Tongue (tissue), 1 donor: ENCODE measurements at regions not wholly inside any gene's neighbourhood (a gene's known extent, or its start where the extent isn't known, plus 50 kb on each side); places are given as distances from the start of the nearest gene placed in this dataset.
"Not testable (repeated sequence)": the region's sequence is repeated elsewhere in the genome, so short reads cannot be mapped to it uniquely, and the experiment has no call there.

Source experiments
- DNase-seq: peaks from one replicate; pipeline ENCODE4 v3.0.0-alpha.2; 2015

DNA sequence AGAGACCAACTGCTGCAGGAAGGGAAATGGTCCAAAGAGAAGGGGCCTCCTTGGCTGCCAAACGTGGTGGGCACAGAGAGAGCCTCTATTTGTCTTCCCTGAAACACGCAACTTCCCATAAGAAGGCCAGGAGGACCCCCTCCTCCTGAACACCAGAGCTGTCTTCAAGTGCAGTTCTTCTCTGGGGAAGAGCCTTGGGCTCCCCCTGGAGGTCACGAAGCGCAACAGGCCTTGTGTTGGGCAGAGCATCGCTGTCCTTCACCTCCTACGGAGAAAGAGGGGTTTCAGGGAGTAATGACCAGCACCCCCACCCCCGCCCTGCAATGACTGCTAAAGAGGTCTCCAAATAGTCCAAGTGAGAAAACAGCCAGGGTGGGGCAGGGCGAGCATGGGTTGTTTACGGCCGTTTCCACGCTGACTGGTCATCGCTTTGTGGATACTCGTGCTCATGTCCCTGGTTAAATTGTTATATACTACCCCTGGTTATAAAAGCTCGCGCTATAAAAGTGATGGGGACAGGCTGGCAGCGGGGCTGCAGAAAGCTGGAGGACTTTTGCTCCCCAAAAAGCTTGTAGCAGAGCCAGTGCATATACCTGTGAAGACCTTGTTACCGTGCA lies 397.5 kb upstream of the ATP10A start:
- DNase-seq: peak; percentile 66

DNA sequence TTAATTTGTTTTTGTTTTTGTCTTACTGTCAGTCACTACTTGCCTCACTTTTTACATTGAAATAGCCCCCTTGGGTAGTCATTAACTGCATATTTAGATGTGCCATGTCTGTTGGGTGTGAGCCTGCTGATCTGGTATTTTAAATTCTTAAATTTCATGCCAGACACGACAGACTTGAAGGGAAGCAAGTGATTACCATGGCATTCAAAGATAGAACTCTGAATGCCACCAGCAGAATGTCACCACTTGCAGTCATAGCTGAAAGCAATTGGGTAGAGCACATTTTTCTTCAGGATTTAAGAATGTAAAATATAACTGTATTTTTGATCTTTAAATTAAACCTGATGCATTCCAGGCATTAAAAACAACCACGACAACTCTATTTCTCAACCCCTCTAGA lies 396.5 kb upstream of the ATP10A start:
- DNase-seq: no peak

DNA sequence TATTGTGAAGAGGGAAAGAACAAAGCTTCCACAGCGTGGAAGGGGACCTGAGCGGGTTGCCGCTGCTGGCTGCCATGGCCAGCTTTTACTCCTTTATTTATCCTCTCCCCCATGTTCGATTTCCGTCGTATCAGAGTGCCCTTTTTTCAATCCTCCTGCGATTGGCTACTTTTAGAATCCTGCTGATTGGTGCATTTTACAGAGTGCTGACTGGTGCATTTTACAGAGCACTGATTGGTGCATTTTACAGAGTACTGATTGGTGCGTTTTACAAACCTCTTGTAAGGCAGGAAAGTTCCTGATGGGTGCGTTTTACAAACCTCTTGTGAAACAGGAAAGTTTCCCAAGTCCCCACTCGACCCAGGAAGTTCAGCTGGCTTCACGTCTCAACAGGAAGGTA lies 381.7 kb upstream of the ATP10A start:
- DNase-seq: not testable (repeated sequence)

DNA sequence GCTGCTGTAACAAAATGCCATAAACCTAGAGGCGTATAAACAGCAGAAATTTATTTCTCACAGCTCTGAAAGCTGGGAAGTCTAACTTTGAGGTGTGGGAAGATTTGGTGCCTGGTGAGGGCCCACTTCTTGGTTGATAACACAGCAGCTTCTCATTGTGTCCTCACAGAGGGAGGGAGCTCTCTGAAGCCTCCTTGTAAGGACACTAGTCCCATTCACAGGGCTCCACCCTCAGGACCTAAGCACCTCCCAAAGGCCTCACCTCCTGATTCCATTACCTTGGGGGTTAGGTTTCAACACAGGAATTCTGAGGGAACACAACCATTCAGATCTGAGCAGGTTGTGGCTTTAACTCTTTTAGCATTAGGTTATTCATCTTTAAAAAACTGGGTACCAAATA lies 380.3 kb upstream of the ATP10A start:
- DNase-seq: no peak

DNA sequence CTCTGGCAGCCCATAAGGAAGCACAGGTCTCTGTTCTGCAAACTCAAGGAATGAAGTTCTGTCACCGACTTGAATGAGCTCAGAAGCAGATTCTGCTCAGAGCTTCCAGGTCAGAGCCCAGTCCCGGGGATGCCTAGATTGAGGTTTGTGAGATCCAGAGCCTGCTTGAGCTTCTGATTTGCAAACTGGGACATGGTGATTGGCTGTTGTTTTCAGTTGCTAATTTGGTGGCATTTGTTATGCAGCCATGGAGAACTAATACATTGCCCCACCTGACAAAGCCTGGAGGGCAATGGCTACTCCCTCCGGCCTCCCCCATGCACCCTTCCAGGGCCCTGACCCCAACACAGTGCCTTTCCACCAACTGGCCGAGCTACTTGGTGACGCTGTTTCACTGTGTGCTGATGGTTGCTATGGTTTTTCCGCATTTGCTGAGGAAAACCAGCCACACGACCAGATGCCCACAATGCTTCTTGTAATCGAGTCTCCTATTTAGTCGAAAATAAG lies 379.5 kb upstream of the ATP10A start:
- no peak for DNase-seq

DNA sequence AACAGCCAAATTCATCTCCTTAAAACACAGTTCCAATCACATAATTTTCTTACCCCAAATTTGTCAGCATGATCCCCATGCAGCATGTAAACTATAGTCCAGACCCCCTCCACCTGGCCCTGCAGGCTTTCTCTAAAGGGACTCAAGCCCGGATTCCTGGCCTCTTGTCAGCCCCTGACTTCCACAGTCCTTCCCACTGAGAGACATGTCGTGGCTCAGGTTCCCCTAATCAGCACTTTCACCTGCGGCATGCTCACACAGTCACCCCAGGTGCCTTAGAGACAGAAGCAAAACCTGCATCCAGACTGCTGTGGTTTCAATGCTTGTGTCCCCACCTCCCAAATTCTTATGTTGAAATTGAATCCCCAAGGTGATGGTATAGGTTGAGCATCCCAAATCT lies 372.7 kb upstream of the ATP10A start:
- no peak for DNase-seq

DNA sequence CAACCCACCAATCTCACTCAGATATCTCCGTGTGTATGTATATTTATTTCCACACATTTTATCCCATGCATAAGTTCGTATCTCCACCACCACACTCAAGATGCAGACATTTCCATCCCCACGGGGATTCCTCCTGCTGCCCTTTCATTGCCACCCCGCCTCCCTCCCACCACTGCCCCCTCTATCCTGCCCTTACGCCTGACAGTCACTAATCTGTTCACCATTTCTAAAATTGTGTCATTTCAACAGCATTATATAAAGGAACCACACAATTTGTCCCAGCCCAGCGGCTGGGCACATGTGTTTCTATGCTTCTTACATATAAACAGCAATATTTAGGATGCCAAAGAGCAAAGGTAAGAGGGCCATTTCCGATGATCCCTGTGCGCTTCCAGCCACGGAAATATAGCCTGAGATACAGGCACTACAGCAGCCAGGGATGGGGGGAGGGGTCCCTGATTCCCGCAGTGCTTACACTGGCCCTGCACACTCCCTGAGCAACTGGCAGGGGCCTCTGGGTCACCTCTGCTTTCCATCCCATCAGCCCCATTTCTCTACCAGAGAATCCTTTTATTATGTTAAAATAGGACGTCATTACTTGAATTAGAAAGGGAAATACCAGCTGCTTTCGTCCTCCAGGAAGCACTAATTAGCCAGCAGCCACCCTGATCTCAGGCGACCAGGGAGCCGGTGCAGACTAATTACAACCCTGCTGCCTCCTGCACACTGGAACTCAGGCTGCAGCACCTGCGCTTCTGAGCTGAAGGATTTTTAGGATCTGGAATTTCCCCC lies 372.0 kb upstream of the ATP10A start:
- DNase-seq: no peak

DNA sequence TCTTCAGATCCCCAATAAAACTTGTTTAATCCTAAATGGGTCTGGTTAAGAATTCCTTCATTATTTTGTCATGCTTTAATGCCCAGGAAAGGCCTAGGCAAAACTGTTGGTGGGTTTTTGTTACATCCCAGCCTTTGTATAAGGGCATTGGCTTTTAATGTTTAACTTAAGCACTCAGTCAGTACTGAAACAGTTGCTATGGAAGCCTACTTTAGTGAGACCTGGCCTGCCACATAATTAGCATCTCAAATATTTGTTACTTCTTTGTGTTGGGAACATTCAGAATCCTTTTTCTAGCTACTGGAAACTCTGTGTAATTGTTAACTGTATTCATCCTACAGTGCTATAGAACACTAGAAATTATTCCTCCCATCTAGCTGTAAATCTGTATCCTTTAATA lies 369.6 kb upstream of the ATP10A start:
- DNase-seq: no peak

DNA sequence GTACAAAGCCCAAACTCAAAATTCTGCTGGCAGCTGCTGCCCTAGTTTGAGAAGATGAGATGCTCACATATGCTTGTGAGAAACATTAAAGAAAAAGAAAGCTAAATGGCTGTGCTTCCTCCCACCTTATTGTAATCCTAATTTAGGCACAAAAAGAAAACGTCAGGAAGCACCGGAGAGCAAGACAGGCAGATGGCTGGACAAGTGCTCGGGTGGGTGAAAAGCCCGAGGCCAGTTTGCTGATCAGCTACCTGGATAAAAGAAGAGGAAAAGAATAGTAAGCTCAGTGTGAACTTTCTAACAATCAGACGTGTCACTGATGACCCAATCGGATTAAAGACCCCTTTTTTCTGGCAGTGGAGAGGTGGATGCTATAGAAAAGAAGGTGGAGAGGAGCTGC lies 368.0 kb upstream of the ATP10A start:
- no peak for DNase-seq

DNA sequence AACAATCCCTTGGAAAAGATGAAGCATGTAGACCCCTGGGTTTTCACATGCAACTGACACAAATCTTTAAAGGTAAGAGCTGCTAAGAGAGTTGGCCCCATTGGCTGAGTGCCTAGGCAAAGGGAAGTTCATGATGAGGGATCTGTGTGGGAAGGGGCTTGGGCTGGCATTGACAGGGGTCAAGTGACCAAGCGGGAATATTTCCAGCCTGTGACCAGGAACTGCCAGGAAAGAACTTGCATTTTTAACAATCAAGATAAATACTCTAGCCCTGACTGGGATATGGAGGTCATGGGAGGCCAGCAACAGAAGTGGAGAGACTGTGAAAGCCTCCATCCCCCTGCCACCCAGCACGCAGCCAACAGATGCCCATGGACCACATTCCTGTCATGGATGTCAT lies 361.1 kb upstream of the ATP10A start:
- DNase-seq: no peak

DNA sequence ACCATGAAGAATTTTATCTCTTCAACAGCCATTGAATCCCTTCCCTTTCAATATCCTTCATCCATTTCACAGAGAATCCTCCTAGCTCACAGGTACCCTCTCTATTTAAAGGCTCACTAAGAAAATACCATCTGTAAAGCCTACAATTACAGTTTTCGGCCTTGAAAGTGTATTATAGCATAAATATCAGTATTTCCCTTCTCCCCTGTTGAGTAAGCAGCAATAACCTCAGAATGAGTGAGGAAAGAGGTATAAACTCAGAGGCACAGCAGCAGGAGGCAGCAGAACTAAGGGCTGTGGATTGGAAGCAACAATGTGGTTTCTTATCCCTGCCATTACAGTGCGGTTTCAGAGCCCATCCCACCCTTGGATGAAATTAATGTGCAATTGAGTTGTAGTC lies 360.6 kb upstream of the ATP10A start:
- no peak for DNase-seq

DNA sequence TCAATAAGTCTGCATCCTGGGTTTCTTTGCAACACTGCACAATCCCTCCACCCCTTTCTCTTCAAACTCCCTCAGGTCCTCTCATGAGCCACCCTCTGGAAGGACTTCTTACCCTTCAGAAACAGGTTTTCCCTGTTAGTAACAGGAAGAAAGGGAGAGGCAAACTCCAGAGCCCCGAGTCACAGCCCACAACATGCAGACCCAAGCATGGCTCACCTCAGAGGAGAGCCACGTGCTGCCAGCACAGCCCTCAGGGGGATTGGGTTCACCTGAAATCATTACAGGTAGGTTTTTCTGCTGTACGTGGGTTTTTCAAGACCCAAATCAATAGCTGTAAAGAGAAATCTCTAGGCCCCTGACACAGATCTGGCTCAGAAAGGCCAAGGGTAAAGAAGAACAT lies 359.7 kb upstream of the ATP10A start:
- no peak for DNase-seq

DNA sequence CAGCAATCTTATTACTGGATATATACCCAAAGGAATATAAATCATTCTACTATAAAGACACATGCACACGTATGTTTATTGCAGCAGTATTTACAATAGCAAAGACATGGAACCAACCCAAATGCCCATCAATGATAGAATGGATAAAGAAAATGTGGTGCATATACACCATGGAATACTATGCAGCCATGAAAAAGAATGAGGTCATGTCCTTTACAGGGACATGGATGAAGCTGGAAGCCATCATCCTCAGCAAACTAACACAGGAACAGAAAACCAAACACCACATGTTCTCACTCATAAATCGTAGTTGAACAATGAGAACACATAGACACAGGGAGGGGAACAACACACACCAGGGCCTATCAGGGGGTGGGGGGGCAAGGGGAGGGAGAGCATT lies 353.9 kb upstream of the ATP10A start:
- DNase-seq: not testable (repeated sequence)

DNA sequence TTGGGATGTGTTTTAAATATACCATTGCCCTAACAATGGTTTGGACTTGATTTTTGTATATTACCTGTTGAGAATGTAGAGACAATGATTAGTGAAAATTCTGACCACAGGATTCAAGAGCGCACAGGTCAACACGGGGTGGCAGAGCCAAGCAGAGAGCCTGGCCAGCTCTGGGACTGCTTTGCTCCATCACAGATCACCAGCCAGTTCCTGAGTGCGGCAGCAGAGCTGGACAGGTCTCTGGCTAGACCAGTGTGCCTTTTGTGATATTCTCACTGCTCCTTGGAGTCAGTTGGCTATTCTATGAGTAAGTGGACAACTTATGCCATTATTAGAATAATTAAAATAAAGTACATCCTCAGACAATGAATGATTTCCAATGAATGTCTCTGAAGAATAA lies 351.2 kb upstream of the ATP10A start:
- DNase-seq: no peak

DNA sequence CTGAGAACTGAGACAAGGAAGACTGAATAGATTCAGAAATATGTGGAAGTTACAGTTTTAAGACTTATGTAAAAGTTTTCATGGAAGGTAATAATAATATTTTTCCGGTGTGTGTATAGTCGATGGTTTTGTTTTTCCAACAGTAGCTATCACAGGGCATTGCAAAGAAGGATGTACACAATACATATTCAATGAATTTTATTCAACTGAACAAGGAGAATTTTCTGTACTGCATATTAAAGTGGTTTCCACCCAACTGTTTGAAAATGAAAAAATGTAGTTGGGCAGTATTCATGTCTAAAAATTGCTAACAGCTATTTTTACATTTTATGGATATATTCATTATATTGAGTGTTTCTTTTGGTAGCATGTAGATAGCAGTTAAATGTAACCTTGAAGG lies 350.3 kb upstream of the ATP10A start:
- DNase-seq: no peak

DNA sequence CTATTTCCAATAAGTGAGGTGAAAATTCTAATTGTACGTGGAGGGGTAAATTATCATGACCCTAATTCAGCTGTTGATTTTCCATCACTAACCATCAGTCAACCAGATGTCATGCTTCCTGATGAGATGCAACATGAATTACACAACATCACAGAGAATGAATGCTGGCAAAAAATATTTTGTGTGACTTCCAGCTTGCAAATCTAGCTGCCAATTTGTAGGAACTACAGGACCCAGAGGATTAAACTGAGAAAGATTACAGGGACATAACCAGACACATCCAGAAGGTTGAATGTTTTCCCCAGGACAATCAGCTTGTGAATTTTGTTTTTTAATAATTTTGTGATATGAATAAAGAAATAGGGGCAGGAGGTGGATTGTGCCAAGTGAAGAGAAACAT lies 349.0 kb upstream of the ATP10A start:
- no peak for DNase-seq

DNA sequence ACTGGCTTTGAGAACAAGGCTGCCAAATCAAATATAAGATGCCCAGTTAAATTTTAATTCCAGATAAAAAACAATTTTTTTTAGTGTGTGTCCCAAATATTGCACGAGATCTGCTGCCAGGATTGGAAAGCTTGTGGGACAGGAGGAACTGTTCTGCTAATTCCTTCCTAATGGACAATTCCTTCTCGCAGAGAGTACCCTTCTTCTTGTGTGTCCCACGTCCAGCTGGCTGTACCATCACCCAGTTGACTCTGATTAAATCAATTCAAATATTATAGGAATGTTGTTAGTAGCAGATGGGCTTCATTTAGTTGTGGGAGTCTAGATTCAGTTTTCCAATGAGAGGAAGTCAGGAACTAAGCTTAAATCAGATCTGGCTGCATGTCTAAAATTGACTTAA lies 347.9 kb upstream of the ATP10A start:
- no peak for DNase-seq

DNA sequence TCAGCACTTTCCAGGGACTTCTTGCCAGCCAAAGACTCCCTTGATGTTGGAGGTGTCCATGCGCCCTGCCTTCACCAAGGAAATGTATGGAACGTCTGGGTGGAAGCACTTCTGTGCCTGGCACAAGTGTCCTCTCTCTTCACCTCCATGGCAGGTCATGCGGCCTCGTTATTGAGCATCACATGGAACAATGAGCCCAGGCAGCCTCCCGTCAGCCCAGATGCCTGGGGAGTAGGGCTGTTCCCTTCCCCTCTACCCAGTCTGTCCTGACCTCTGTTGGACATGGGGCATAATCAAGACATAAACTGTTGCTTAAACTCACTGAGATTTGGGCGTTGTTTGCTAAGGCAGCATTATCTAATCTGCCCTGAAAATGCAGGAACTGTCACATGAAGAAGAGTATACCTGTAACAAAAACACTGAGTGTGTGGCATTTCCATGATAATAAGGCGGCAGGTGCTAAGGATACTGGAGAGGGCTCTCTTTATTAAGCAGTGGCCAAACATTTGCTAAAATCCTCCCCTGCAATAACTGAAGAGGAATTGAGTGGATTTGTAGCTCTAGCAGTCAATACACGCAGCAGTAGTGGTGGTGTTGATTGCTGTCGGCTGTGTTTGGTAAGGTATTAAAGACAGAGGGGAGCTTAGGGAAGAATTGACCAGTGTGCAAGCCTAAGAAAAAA lies 338.2 kb upstream of the ATP10A start:
- DNase-seq: no peak

DNA sequence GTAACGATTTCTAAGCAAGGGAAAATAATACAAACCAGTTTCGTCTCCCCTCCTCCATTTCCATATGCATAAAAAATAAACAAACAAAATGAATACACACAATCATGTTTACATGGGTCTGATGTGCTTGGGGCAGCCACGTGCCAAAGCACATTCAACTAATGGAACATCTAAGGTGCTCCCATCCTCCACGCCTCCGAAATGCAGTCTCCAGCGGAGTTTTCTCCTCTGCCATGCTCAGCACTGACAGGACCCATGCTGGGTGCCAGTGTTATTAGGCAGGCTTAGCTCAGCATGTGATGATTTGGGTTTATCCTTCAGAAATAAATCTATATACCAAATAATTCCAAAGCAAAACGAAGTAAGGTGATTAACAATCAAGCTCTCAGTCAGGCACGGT lies 337.3 kb upstream of the ATP10A start:
- no peak for DNase-seq

DNA sequence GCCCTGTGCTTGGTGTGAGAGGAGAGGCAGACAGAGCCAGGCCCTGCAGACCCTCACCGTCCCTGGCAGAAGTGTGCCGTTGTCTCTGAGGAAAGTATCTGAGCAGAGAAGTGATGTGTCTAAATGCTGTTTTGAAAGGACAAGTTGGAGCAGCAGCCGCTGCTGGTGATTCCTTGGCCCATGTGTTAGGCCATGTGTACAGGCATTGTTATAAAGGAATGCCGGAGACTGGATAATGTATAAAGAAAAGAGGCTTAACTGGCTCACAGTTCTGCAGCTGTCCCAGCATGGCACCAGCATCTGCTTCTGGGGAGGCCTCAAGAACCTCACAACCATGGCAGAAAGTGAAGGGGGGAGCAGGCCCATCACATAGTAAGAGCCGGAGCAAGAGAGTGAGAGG lies 334.6 kb upstream of the ATP10A start:
- DNase-seq: peak; percentile 82

DNA sequence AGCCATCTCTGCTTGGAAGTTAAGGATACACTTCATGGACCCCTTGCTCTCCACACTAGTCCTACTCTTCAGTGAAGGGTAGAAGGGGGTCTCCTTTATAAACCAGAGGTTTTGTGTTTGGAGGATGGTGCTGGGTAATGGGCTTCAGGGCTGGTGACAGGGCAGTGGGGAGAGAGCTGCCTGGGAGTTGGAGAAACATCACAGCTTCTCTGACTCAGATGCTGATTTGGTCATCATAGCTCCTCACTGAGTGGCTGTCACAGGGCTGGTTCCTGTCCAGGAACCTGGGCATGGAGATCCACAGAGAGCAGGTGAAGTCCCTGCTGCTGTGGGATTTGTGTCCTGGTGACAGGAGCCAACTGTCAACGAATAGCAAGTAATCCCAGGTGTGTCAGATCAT lies 333.9 kb upstream of the ATP10A start:
- DNase-seq: no peak

DNA sequence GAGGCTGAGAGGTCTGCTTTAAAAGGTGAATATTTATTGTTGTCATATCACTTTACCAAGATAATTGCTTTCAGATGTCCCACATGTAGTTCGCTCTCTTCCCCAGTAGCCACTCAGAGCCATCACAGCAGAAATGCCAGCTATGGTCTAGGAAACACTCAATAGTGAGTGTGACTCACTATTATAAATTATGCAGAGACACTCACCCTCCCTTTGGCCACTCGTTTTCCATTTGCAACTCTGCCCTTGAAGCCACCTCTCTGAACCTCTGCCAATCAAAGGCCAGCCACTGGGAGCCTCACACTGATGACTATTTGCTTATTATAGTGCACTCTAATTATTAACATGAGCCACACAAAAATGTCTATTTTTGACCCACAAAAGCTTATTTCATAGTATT lies 328.1 kb upstream of the ATP10A start:
- DNase-seq: no peak

DNA sequence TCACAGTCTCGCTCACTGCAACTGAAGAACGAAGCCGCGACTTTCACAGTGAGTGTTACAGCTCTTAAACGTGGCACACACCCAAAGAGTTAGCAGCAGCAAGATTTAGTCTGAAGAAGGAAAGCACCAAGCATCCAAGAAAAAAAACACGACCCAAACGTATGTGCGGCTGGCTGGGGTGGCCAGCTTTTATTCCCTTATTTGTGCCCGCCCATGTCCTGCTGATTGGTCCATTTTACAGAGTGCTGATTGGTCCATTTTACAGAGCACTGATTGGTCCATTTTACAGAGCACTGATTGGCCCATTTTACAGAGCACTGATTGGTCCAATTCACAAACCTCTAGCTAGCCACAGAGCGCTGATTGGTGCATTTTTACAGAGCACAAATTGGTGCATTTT lies 323.0 kb upstream of the ATP10A start:
- not testable (repeated sequence) for DNase-seq

DNA sequence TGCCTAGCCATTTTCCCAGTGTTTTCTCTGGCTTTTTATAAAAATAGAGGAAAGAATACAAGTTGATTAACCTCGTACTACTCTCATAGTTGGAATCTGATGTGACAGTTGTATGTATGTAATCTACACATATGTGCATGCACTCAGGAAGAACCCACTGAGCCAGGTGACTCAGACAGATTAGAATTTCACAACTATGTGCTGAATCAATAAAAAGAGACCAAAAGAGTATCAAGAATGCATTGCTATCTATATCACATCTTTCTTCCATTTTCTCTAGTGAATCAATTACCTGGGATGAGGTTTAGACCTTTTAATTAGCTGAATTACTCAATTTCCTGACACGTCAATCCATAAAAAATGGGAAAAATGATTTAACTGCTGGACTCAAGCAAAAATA lies 319.3 kb upstream of the ATP10A start:
- no peak for DNase-seq
